ENCODE measurements at regions not wholly inside any gene's neighbourhood (a gene's known extent, or its start where the extent isn't known, plus 50 kb on each side); places are given as distances from the start of the nearest gene placed in this dataset.
"Not testable (repeated sequence)": the region's sequence is repeated elsewhere in the genome, so short reads cannot be mapped to it uniquely, and the experiment has no call there.

- TF ChIP-seq CTCF (IDR thresholded peaks at IDR 0.05), result no peak
- no peak for TF ChIP-seq ZNF317 (CRISPR knock-in tag; IDR thresholded peaks at IDR 0.05; ENCODE audit: borderline replicate concordance, low read depth)
- no peak for TF ChIP-seq SP1 (CRISPR knock-in tag; conservative IDR thresholded peaks at IDR 0.05)
- TF ChIP-seq ZNF532 (CRISPR knock-in tag; IDR thresholded peaks at IDR 0.05; ENCODE audit: borderline replicate concordance), result no peak
Measured at GRCh38 chr9:26500471-26500870, 392.1 kb downstream of the CAAP1 start (continued).

- H3K27me3 Mint-ChIP-seq (ENCODE audit: low read depth); CTCF ChIA-PET; POLR2A ChIA-PET; H3K27ac Mint-ChIP-seq; H3K4me3 Mint-ChIP-seq; H3K4me1 Mint-ChIP-seq; DNase-seq (ENCODE audit: low spot score); ATAC-seq: not testable (repeated sequence)
- peaks cover 20% of the 10 kb centered on the region for H3K36me3 Mint-ChIP-seq
- peaks cover 48% of the 10 kb centered on the region for H3K9me3 Mint-ChIP-seq
Measured at GRCh38 chr9:26492608-26493521, 399.7 kb downstream of the CAAP1 start.

- Mint-ChIP-seq H3K9me3 (peaks cover 40% of the 10 kb centered on the region), H3K36me3 (peaks cover 16% of the 10 kb centered on the region)
- CTCF ChIA-PET; POLR2A ChIA-PET; H3K4me1 Mint-ChIP-seq; DNase-seq (ENCODE audit: low spot score); ATAC-seq; H3K27ac Mint-ChIP-seq; H3K27me3 Mint-ChIP-seq (ENCODE audit: low read depth); H3K4me3 Mint-ChIP-seq: not testable (repeated sequence)
Measured at GRCh38 chr9:26491922-26492607, 400.5 kb downstream of the CAAP1 start.

- POLR2A ChIA-PET, result no interaction called here
- no peak for ATAC-seq
Measured at GRCh38 chr9:26483991-26484390, 408.6 kb downstream of the CAAP1 start.

GRCh38 chr9:26477963-26478362 lies 414.6 kb downstream of the CAAP1 start:
- ChIA-PET CTCF (no interaction called here), POLR2A (no interaction called here)
- DNase-seq (ENCODE audit: low spot score) (no peak), ATAC-seq (no peak)
- Mint-ChIP-seq H3K27me3 (ENCODE audit: low read depth) (no peaks in the 10 kb centered on the region), H3K4me1 (no peaks in the 10 kb centered on the region), H3K36me3 (no peaks in the 10 kb centered on the region; the same call in 1 of the 2 replicates), H3K4me3 (no peak overlapping the region), H3K9me3 (peaks cover 21% of the 10 kb centered on the region), H3K27ac (no peak overlapping the region)
- no peak for TF ChIP-seq FOXK1 (CRISPR knock-in tag; IDR thresholded peaks at IDR 0.05)
- no peak for TF ChIP-seq IRF1 (CRISPR knock-in tag; IDR thresholded peaks at IDR 0.05)
- no peak for TF ChIP-seq PRRX2 (CRISPR knock-in tag; IDR thresholded peaks at IDR 0.05)
- TF ChIP-seq MLX (CRISPR knock-in tag; IDR thresholded peaks at IDR 0.05), result no peak
- TF ChIP-seq GRHL2 (CRISPR knock-in tag; IDR thresholded peaks at IDR 0.05; ENCODE audit: insufficient replicate concordance, severe bottlenecking), result no peak
- TF ChIP-seq ZNF317 (CRISPR knock-in tag; IDR thresholded peaks at IDR 0.05; ENCODE audit: borderline replicate concordance, low read depth), result no peak
- no peak for TF ChIP-seq FOXP4 (CRISPR knock-in tag; IDR thresholded peaks at IDR 0.05)

More at GRCh38 chr9:26483991-26484390, 408.6 kb downstream of the CAAP1 start:
- no peak overlapping the region for H3K27ac Mint-ChIP-seq
- H3K27me3 Mint-ChIP-seq (ENCODE audit: low read depth), result no peaks in the 10 kb centered on the region
- no peak for DNase-seq (ENCODE audit: low spot score)
- no peaks in the 10 kb centered on the region; the same call in 1 of the 2 replicates for H3K36me3 Mint-ChIP-seq
- CTCF ChIA-PET, result no interaction called here
- H3K4me1 Mint-ChIP-seq, result no peaks in the 10 kb centered on the region
- peaks cover 25% of the 10 kb centered on the region for H3K9me3 Mint-ChIP-seq
- no peak overlapping the region for H3K4me3 Mint-ChIP-seq
- TF ChIP-seq ZBTB21 (CRISPR knock-in tag; IDR thresholded peaks at IDR 0.05; ENCODE audit: borderline replicate concordance), result no peak
